HepG2 (cell line): ENCODE measurements at regions not wholly inside any gene's neighbourhood (a gene's known extent, or its start where the extent isn't known, plus 50 kb on each side); places are given as distances from the start of the nearest gene placed in this dataset.

ENCODE experiments used
- ATAC-seq: fragments of 200-7000 bp; cut with Tn5 transposase; 3 replicates; pipeline ENCODE4 v1.9.1; 2020; ENCODE audit warnings: mild to moderate bottlenecking, moderate library complexity
- BruUV-seq: library from RNA; stranded (reverse); fragments of 400-500 nt; replicated peaks from 2 replicates; lab custom pipeline; 2021; lab: Mats Ljungman, UMichigan
- CTCF ChIA-PET: fragments of 300-600 bp; formaldehyde crosslinking; extraction: SDS; loops from one replicate; lab custom pipeline; 2021; ENCODE audit warnings: low total read pairs, inconsistent platforms, low intra/inter-chr PET ratio; lab: Yijun Ruan, JAX
- POLR2A ChIA-PET: fragments of 350-600 bp; sonication (Branson Sonifier 250); formaldehyde crosslinking; loops from one replicate; lab custom pipeline; 2020; ENCODE audit warnings: antibody characterized with exemption, inconsistent platforms; lab: Yijun Ruan, JAX
- DNase-seq: peaks from one replicate; pipeline ENCODE4 v3.0.0-alpha.2; 2015; ENCODE audit warnings: low spot score
- FAIRE-seq: peaks from 3 replicates; lab custom pipeline; 2011; peaks lifted over from hg19 to GRCh38; lab: Jason Lieb, UNC
- H2AFZ ChIP-seq: one replicate; pipeline ENCODE4 v1.6.1; 2011; ENCODE audit warnings: low read length, inconsistent platforms
- H3K27ac ChIP-seq: fragments of 300-600 bp; 3 replicates; pipeline ENCODE4 v1.8.0; 2011; ENCODE audit warnings: mixed run types, mild to moderate bottlenecking, mixed read lengths, low read length, inconsistent platforms; ENCODE audit not compliant: insufficient read depth; ENCODE audit errors: extremely low read length
- H3K27me3 ChIP-seq, 2 experiments: fragments of 200-600 bp in 1 of 2; 2 replicates in 1 of 2; 3 replicates in 1 of 2; pipeline versions ENCODE4 v1.6.0 to v1.8.0; 2011; ENCODE audit warnings: low read length in 2 of 2, mild to moderate bottlenecking in 2 of 2, moderate library complexity in 2 of 2, inconsistent platforms in 1 of 2; ENCODE audit not compliant: insufficient read depth in 2 of 2, control insufficient read depth in 1 of 2
- H3K36me3 ChIP-seq, 2 experiments: fragments of 200-600 bp in 1 of 2; replicated peaks in 1 of 2; 2 replicates in 1 of 2; 3 replicates in 1 of 2; pipeline versions ENCODE4 v1.5.1 to v1.8.0; 2011; ENCODE audit warnings: low read length in 2 of 2, inconsistent platforms in 1 of 2; ENCODE audit not compliant: insufficient read depth in 2 of 2, control insufficient read depth in 1 of 2
- H3K4me1 ChIP-seq: 2 replicates; pipeline ENCODE4 v1.5.1; 2012; ENCODE audit warnings: low read length, inconsistent platforms; ENCODE audit not compliant: insufficient read depth
- H3K4me2 ChIP-seq: 2 replicates; pipeline ENCODE4 v1.6.0; 2011; ENCODE audit warnings: low read depth, low read length, inconsistent platforms
- H3K4me3 ChIP-seq, 3 experiments: fragments of 200-600 bp in 1 of 3; sonication (generic), shearing (Covaris generic) in 1 of 3; replicated peaks in 1 of 3; 2 replicates each; pipeline ENCODE4 v1.5.1; 2011 to 2016; ENCODE audit warnings: low read length in 3 of 3, inconsistent platforms in 2 of 3, low read depth in 2 of 3, mild to moderate bottlenecking in 2 of 3, control low read depth in 1 of 3, mixed read lengths in 1 of 3; ENCODE audit not compliant: insufficient read depth in 1 of 3
- H3K79me2 ChIP-seq: one replicate; pipeline ENCODE4 v1.6.1; 2011; ENCODE audit warnings: low read length, inconsistent platforms; ENCODE audit not compliant: insufficient read depth
- H3K9ac ChIP-seq: 2 replicates; pipeline ENCODE4 v1.6.0; 2011; ENCODE audit warnings: mild to moderate bottlenecking, low read depth, low read length, inconsistent platforms; ENCODE audit not compliant: insufficient read depth
- H3K9me3 ChIP-seq: 2 replicates; pipeline ENCODE4 v1.5.1; 2012; ENCODE audit warnings: mild to moderate bottlenecking, low read length
- H4K20me1 ChIP-seq: 2 replicates; pipeline ENCODE4 v1.6.0; 2011; ENCODE audit warnings: inconsistent platforms, mild to moderate bottlenecking, low read length, moderate library complexity; ENCODE audit not compliant: insufficient read depth
- FOXP1 ChIP-seq, 2 experiments: fragments of 450-650 bp in 1 of 2; IDR thresholded peaks; 2 replicates each; pipeline ENCODE4 v1.6.1; 2017 to 2018; ENCODE audit warnings: antibody characterized with exemption in 1 of 2
- GATA4 ChIP-seq: sonication (generic); IDR thresholded peaks from 2 replicates; pipeline ENCODE4 v1.6.1; 2016; ENCODE audit warnings: antibody characterized with exemption, low read depth, borderline replicate concordance
- IKZF4 ChIP-seq: sonication (generic); formaldehyde crosslinking; IDR thresholded peaks from 2 replicates; pipeline ENCODE4 v1.5.1; 2020; ENCODE audit warnings: borderline replicate concordance, mild to moderate bottlenecking, low read depth, missing genetic modification reagents; ENCODE audit errors: not compliant biosample characterization
- NFRKB ChIP-seq: fragments of 450-650 bp; IDR thresholded peaks from 2 replicates; pipeline ENCODE4 v1.6.1; 2017
- TEAD2 ChIP-seq: sonication (generic); formaldehyde crosslinking; IDR thresholded peaks from 2 replicates; pipeline ENCODE4 v1.9.0; 2021; ENCODE audit warnings: missing genetic modification reagents
- ZNF296 ChIP-seq: sonication (generic); formaldehyde crosslinking; conservative IDR thresholded peaks from 2 replicates; pipeline ENCODE4 v1.5.0; 2020; ENCODE audit warnings: mild to moderate bottlenecking, missing genetic modification reagents
- ZSCAN30 ChIP-seq: sonication (generic); formaldehyde crosslinking; IDR thresholded peaks from 2 replicates; pipeline ENCODE4 v1.5.0; 2020; ENCODE audit warnings: mild to moderate bottlenecking, missing genetic modification reagents
- WGBS: methylation state at CpG from one replicate; pipeline ENCODE4 v1.1.6; 2017; ENCODE audit warnings: low lambda C conversion rate; 5-methylcytosine and 5-hydroxymethylcytosine counted together
- in situ Hi-C: cut with HindIII; loops from 2 replicates; pipeline ENCODE4 v1.10.0; 2017; ENCODE audit warnings: low pct_unique_long_range_greater_than_20kb; ENCODE audit not compliant: extremely low pct_ligation_motif_present
- intact Hi-C: fragments of 100-400 bp; cut with micrococcal nuclease; formaldehyde crosslinking; loops from one replicate; pipeline ENCODE4 v1.10.0; 2022; ENCODE audit not compliant: unreplicated experiment
- TF ChIP-seq, protein P1 (sequence below): sonication (generic); formaldehyde crosslinking; IDR thresholded peaks from 2 replicates; pipeline ENCODE4 v1.9.0; 2021; ENCODE audit warnings: missing genetic modification reagents, mild to moderate bottlenecking, borderline replicate concordance
- TF ChIP-seq, protein P2 (sequence below): sonication (generic); formaldehyde crosslinking; IDR thresholded peaks from 2 replicates; pipeline ENCODE4 v1.4.0; 2020; ENCODE audit warnings: missing genetic modification reagents, borderline replicate concordance

GRCh38 chr4:106450249-106450648, 81.7 kb upstream of the GIMD1 start:
- ChIA-PET CTCF (no interaction called here), POLR2A (no interaction called here)
- H3K9me3 ChIP-seq: peaks cover 17% of the 10 kb centered on the region; the same call in 1 of the 2 replicates
- WGBS: 17% methylated on average over 3 of the region's 3 CpGs
- no peaks in the 10 kb centered on the region for H3K4me1 ChIP-seq
- ATAC-seq: no peak
- no peak overlapping the region for H3K4me3 ChIP-seq
- no TSS peak for BruUV-seq
- no peak overlapping the region for H3K4me2 ChIP-seq
- no peaks in the 10 kb centered on the region for H3K27me3 ChIP-seq
- no peak for TF ChIP-seq NFRKB
- no peak for TF ChIP-seq TEAD2 (CRISPR knock-in tag)
- no peak for TF ChIP-seq ZSCAN30 (CRISPR knock-in tag)
- TF ChIP-seq, protein P1, sequence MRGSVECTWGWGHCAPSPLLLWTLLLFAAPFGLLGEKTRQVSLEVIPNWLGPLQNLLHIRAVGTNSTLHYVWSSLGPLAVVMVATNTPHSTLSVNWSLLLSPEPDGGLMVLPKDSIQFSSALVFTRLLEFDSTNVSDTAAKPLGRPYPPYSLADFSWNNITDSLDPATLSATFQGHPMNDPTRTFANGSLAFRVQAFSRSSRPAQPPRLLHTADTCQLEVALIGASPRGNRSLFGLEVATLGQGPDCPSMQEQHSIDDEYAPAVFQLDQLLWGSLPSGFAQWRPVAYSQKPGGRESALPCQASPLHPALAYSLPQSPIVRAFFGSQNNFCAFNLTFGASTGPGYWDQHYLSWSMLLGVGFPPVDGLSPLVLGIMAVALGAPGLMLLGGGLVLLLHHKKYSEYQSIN: no peak
- TF ChIP-seq GATA4: no peak
- no peak for TF ChIP-seq IKZF4 (CRISPR knock-in tag)
- TF ChIP-seq FOXP1 (IDR thresholded peaks at IDR 0.05): no peak
- no peak for TF ChIP-seq FOXP1 (CRISPR knock-in tag; IDR thresholded peaks at IDR 0.05)
- TF ChIP-seq, protein P2, sequence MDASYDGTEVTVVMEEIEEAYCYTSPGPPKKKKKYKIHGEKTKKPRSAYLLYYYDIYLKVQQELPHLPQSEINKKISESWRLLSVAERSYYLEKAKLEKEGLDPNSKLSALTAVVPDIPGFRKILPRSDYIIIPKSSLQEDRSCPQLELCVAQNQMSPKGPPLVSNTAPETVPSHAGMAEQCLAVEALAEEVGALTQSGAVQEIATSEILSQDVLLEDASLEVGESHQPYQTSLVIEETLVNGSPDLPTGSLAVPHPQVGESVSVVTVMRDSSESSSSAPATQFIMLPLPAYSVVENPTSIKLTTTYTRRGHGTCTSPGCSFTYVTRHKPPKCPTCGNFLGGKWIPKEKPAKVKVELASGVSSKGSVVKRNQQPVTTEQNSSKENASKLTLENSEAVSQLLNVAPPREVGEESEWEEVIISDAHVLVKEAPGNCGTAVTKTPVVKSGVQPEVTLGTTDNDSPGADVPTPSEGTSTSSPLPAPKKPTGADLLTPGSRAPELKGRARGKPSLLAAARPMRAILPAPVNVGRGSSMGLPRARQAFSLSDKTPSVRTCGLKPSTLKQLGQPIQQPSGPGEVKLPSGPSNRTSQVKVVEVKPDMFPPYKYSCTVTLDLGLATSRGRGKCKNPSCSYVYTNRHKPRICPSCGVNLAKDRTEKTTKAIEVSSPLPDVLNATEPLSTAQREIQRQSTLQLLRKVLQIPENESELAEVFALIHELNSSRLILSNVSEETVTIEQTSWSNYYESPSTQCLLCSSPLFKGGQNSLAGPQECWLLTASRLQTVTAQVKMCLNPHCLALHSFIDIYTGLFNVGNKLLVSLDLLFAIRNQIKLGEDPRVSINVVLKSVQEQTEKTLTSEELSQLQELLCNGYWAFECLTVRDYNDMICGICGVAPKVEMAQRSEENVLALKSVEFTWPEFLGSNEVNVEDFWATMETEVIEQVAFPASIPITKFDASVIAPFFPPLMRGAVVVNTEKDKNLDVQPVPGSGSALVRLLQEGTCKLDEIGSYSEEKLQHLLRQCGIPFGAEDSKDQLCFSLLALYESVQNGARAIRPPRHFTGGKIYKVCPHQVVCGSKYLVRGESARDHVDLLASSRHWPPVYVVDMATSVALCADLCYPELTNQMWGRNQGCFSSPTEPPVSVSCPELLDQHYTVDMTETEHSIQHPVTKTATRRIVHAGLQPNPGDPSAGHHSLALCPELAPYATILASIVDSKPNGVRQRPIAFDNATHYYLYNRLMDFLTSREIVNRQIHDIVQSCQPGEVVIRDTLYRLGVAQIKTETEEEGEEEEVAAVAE (CRISPR knock-in tag): no peak
- no peak for TF ChIP-seq ZNF296 (CRISPR knock-in tag)
- TF ChIP-seq, all 625 proteins: peak for 0
- H3K27ac ChIP-seq: no peak overlapping the region
- no peaks in the 10 kb centered on the region for H3K36me3 ChIP-seq
- H3K79me2 ChIP-seq: no peaks in the 10 kb centered on the region
- no peaks in the 10 kb centered on the region for H4K20me1 ChIP-seq
- in situ Hi-C loops (no loop called here), intact Hi-C loops (no loop called here)
- H3K9ac ChIP-seq: no peak overlapping the region
- FAIRE-seq (no peak), DNase-seq (no peak)
- no peak overlapping the region for H2AFZ ChIP-seq
